Neural progenitor cell (in vitro differentiated cells): ENCODE measurements at regions not wholly inside any gene's neighbourhood (a gene's known extent, or its start where the extent isn't known, plus 50 kb on each side); places are given as distances from the start of the nearest gene placed in this dataset.

Experiments used
- EZH2 ChIP-seq: fragments of 200-600 bp; sonication (generic); IDR thresholded peaks from 2 replicates; pipeline ENCODE4 v1.6.1; 2017; ENCODE audit warnings: antibody characterized with exemption, mild to moderate bottlenecking, moderate library complexity
- TF ChIP-seq, protein P1 (sequence below): fragments of 200-600 bp; sonication (generic); IDR thresholded peaks from 2 replicates; pipeline ENCODE4 v1.5.1; 2017; ENCODE audit warnings: antibody characterized with exemption, mild to moderate bottlenecking

DNA sequence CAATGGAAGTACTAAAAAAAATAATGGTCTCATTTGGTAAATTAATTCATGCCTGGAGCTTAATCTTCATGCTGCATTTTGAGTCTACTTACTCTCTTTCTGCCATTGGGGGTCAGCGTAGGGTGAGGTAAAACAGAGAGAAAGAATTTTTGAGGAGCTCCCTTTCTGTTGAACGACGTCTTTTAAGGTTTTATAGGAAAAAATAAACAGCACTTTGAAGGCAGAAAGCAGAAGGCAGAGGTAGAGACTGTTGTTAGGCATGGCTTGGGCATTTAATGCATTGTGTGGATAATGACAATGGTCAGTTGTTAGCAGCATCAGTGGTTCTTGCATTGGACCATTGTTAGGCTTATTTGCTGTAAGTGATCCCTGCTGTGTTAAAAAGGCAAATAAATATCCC lies 557.2 kb upstream of the STXBP6 start:
- TF ChIP-seq, protein P1, sequence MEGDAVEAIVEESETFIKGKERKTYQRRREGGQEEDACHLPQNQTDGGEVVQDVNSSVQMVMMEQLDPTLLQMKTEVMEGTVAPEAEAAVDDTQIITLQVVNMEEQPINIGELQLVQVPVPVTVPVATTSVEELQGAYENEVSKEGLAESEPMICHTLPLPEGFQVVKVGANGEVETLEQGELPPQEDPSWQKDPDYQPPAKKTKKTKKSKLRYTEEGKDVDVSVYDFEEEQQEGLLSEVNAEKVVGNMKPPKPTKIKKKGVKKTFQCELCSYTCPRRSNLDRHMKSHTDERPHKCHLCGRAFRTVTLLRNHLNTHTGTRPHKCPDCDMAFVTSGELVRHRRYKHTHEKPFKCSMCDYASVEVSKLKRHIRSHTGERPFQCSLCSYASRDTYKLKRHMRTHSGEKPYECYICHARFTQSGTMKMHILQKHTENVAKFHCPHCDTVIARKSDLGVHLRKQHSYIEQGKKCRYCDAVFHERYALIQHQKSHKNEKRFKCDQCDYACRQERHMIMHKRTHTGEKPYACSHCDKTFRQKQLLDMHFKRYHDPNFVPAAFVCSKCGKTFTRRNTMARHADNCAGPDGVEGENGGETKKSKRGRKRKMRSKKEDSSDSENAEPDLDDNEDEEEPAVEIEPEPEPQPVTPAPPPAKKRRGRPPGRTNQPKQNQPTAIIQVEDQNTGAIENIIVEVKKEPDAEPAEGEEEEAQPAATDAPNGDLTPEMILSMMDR: peak; percentile 18
- no peak for TF ChIP-seq EZH2
